GM19395 (cell line): ENCODE measurements at regions not wholly inside any gene's neighbourhood (a gene's known extent, or its start where the extent isn't known, plus 50 kb on each side); places are given as distances from the start of the nearest gene placed in this dataset.

Source experiments
- ATAC-seq: cut with Tn5 transposase; IDR thresholded peaks from one replicate; pipeline ENCODE4 v1.9.1; 2021; ENCODE audit warnings: mild to moderate bottlenecking, moderate library complexity; ENCODE audit not compliant: unreplicated experiment

DNA sequence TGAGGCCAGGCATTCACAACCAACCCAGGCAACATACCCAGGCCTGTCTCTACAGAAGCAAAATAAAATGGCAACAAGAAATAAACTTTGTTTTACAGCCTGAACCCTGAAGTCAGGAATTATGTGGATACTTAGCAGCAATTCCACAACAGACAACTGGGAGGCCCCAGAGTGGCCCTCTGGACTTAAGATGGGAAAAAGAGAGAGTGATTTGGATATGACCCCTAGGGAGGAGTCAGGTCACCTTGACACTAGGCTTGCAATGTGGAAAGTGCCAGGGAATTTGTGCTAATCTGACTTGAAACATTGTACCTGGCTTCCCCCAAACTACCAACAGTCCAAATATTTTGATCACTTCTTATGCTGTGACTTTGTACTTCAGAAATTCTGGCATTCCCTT, 193.1 kb downstream of the PARM1 start:
- ATAC-seq, result no peak

DNA sequence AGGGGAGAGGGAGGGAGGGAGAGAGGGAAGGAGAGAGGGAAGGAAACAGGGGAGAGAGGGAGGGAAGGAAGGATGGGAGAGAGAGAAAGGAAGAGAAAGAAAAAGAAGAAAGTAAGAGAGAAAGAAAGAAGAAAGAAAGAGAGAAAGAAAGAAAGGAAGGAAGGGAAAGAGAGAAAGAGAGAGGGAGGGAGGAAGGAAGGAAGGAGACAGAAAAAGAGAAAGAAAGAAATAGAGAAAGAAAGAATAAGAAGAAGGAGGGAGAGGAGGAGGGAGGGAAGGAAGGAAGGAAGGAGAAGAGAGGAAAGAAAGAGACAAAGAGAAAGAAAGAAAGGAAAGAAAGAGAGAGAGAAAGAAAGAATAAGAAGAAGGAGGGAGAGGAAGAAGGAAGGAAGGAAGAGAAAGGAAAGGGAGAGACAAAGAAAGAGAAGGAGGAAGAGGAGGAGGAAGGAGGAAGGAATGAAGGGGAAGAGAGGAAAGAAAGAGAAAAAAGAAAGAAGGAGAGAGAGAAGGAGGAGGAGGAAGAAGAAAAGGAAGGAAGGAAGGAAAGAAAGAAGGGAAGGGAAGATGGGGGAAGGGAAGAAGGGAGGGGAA, 189.6 kb downstream of the PARM1 start:
- no peak for ATAC-seq

DNA sequence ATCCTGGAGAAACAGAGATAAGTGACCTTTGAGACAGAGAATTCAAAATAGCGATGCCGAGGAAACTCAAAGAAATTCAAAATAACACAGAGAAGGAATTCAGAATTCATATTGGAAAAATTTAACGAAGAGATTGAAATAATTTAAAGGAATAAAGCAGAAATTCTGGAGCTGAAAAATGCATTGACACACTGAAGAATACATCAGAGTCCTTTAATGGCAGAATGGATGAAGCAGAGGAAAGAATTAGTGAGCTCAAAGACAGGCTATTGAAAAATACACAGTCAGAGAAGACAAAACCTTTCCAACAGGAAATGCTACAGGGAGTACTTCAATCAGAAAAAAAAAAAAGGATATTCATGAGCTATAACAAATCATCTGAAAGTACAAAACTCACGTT, 185.8 kb downstream of the PARM1 start:
- ATAC-seq, result no peak

DNA sequence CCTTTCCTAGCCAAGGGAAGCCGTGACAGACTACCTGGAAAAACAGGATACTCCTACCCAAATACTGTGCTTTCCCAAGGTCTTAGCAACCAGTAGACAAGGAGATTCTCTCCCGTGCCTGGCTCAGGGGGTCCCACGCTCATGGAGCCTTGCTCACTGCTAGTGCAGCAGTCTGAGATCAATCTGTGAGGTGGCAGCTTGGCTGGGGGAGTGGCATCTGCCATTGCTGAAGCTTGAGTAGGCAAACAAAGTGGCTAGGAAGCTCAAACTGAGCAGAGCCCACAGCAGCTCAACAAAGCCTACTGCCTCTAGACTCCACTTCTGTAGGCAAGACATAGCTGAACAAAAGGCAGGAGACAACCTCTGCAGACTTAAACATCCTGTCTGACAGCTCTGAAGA, 177.1 kb downstream of the PARM1 start:
- ATAC-seq, result no peak

DNA sequence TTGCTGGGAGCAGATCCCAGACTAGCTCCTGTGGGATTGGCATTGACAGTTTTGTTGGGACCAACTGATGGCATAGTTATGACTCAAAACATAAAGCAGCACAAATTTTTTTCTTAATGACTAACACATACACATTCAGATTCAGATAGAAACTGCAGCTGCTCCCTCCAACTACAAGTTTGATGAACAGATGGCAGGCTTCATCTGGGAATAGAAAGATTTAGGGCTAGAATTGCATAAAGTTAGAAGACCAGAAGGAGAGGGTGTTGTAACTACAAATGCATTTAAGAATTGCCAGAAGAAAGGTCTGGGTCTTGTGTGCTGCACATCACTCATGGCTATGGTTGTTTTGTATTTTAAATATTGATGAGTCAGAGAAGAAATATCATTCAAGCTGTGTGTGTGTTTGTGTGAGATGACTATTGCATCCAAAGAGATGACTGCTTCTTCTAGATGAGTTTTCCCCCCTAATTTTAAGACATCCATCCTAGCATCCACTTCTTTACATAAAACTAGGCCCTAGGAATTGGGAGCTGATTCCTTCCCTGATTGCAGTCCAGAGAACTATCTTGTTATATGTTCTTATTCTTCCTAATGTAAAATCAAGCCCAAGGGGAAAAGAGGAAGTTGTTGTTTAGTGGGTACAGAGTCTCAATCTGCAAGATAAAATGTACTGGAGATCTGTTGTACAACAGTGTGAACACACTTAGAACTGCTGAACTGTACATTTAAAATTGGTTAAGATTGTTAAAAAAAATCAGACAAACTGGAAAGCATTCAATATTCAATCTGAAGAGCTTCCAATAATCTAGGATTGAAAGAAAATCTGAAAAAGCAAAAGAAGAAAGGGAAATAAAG, 175.1 kb downstream of the PARM1 start:
- ATAC-seq, result peak; percentile 73

DNA sequence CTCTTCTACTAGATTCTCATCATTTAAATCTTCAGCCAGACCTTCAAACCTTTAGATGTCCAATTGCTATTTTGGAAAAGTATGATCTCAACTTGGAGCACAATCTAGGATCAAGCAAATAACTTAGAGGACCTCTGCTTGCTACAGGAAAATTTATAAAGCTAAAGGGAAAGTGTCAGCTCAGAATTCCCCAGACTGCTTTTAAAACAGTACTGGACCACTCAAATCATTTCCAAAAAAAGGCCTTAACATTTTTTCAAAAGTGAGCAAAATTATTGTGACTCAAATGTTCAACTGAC, 169.8 kb downstream of the PARM1 start:
- no peak for ATAC-seq

DNA sequence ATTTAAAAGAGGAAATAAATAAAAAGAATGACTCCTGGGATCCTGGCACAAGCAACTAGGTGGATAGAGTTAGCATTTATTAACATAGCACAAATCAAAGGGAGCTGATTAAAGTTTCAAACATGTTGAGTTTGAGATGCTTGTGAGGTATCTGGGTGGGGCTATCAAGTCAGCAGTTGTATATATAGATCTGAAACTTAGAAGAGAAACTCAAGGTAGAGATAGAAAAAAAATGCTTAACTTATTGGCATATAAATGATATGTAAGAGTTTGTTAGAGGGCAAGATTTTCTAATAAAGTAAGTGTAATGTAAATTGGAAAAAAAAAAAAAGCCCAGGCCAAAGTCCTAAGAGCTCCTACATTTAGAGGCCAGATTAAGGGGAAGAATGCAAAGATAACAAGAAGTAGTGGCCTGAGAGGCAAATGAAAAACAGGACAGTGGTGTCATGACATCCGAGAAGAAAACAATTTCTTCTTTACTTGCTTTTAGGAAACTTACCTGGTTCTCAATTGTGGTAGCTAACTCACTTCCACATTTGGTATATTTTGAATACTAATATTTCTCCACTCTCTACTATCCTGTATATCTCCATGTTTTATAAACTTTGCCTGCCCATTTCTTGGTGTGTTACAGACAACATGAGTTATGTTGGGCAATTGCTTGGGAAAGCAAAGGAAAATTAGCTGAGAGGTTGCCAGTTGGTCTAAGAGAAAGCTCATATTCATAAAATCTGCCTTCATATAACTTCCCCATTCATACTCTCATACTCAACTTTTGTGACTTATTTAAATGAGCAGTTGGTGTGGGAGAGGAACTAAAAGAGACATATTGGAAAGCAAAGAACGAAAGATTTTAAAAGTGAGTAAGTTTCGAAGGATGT, 169.2 kb downstream of the PARM1 start:
- ATAC-seq, result peak; percentile 74
